Skeletal muscle tissue (tissue), 3 donors: ENCODE measurements at regions not wholly inside any gene's neighbourhood (a gene's known extent, or its start where the extent isn't known, plus 50 kb on each side); places are given as distances from the start of the nearest gene placed in this dataset.

Source experiments
- H3K27ac ChIP-seq: one replicate; pipeline ENCODE4 v1.7.0; 2013; ENCODE audit warnings: mild to moderate bottlenecking, low read depth, low read length, inconsistent platforms
- H3K27me3 ChIP-seq, 3 donors: one replicate each; pipeline ENCODE4 v1.7.0; 2013; ENCODE audit warnings: low read length in 3 of 3; ENCODE audit not compliant: control insufficient read depth in 3 of 3, insufficient read depth in 3 of 3
- H3K36me3 ChIP-seq, 3 donors: one replicate each; pipeline ENCODE4 v1.7.0; 2013; ENCODE audit warnings: low read length in 3 of 3; ENCODE audit not compliant: control insufficient read depth in 3 of 3, insufficient read depth in 3 of 3
- H3K4me1 ChIP-seq, 3 donors: one replicate each; pipeline ENCODE4 v1.7.0; 2013; ENCODE audit warnings: low read length in 3 of 3, mild to moderate bottlenecking in 3 of 3; ENCODE audit not compliant: control insufficient read depth in 3 of 3, insufficient read depth in 3 of 3
- H3K4me3 ChIP-seq, 3 donors: one replicate each; pipeline ENCODE4 v1.7.0; 2013; ENCODE audit warnings: low read length in 3 of 3
- H3K9ac ChIP-seq, 3 donors: one replicate each; pipeline ENCODE4 v1.7.0; 2013; ENCODE audit warnings: low read length in 3 of 3, mild to moderate bottlenecking in 3 of 3, moderate library complexity in 2 of 3, low read depth in 1 of 3
- H3K9me3 ChIP-seq, 3 donors: one replicate each; pipeline ENCODE4 v1.7.0; 2013; ENCODE audit warnings: low read length in 3 of 3; ENCODE audit not compliant: control insufficient read depth in 3 of 3
- donor health status: Osteomylitis.

DNA sequence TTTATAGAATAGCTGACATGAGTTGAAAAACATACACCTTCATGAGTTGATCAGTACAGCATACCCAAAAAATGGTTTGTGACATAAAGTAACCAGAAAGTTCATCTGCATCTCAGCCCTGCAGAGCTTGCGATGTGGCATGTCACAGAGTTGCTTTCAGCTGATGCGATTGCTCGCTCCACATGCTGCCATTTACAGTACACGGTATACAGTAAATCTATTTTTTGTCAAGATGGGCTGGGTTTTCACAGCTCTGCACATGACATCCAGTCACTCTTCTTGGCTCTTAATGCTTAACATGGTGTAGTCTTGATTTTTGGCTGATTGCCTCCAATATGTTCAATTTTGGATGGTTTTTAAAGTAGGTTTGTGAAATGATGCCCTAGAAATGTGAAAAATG lies 811.9 kb downstream of the SATB2 start:
- Histone ChIP-seq H3K27me3 (no peaks in the 10 kb centered on the region), H3K36me3 (no peaks in the 10 kb centered on the region), H3K27ac (no peak overlapping the region), H3K9ac (no peak overlapping the region), H3K4me3 (no peak overlapping the region), H3K4me1 (no peaks in the 10 kb centered on the region), H3K9me3 (no peaks in the 10 kb centered on the region)

DNA sequence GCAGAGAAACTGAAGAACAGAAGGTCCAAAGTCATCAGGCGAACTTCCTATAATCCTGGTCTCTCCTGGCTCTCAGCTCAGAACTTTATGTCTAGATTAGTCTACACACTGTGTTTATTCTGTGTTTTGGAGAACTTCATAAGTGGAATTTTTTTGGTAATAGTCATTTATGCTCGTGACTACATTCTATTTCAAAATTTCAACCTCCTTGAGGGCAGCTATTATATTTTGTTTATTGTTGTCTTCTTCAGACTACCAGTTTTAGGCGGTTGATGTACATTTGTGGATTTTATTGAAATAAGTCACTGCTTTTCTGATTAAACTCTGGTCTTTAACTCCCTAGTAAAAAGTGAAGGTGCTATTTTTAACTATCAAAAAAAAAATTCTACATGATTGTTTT lies 816.6 kb downstream of the SATB2 start:
- Histone ChIP-seq H3K27me3 (no peaks in the 10 kb centered on the region), H3K9me3 (no peaks in the 10 kb centered on the region), H3K9ac (no peak overlapping the region), H3K4me3 (no peak overlapping the region), H3K4me1 (no peaks in the 10 kb centered on the region), H3K27ac (no peak overlapping the region), H3K36me3 (no peaks in the 10 kb centered on the region)

DNA sequence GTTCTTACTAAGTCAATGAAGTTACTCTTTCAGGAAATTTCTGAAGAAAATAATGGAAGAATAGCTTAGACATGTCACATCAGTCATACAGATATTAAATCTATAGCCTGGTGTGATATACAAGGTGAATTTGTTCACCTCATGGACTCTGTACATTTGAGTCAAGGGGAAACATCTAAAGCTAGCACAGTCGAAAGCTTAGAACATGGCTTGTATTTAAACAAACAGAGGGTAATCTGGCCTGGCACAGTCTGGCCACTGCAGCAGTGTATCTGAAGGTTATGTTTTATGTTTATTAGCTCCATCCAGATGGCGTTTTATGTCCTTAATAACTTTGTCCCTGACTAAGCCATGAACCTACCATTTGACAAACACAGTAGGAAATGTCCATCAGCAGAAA lies 817.3 kb downstream of the SATB2 start:
- Histone ChIP-seq H3K9me3 (no peaks in the 10 kb centered on the region), H3K27me3 (no peaks in the 10 kb centered on the region), H3K4me3 (no peak overlapping the region), H3K4me1 (no peaks in the 10 kb centered on the region), H3K9ac (no peak overlapping the region), H3K27ac (no peak overlapping the region), H3K36me3 (no peaks in the 10 kb centered on the region)

DNA sequence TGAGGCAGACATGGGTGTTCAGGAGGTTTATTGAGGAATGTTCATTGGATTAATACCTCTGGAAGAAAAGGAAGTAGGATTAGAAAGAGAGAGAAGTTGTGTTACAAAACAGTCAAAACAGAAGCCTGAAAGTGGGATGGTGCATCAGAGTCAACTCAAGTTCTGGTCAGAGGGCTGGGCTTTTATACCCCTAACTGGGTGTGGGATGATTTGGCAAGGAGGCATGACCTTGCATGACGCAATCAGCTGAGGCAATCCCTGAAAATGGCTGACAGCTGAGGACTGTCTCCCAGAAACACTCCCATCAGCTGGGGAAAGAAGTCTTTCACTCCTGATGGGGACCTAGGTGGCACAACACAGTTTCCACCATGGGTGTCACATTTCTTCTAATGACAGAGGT lies 818.2 kb downstream of the SATB2 start:
- Histone ChIP-seq H3K36me3 (no peaks in the 10 kb centered on the region), H3K4me1 (no peaks in the 10 kb centered on the region), H3K4me3 (no peak overlapping the region), H3K27ac (no peak overlapping the region), H3K9me3 (no peaks in the 10 kb centered on the region), H3K27me3 (no peaks in the 10 kb centered on the region), H3K9ac (no peak overlapping the region)

DNA sequence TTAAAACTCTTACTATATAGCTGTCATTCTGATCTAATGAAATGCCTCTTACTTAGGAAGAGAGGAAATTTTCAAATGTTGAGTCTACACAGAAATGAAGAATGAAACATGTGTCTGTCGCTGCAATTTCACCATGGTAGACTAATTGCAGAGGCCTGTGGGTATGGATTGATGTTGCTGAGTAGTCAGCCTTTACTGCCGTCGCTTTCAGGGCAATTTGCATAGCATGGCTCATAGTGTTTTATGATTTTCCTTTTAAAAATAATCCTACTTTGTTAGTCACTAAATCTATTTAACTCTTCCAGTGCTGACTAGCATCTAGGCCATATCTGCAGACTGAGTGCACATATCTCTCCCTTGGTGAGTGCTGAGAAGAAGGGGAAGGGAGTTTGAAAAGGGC lies 819.2 kb downstream of the SATB2 start:
- Histone ChIP-seq H3K4me3 (no peak overlapping the region), H3K9me3 (no peaks in the 10 kb centered on the region), H3K27me3 (no peaks in the 10 kb centered on the region), H3K4me1 (no peaks in the 10 kb centered on the region), H3K36me3 (no peaks in the 10 kb centered on the region), H3K9ac (no peak overlapping the region), H3K27ac (no peak overlapping the region)

DNA sequence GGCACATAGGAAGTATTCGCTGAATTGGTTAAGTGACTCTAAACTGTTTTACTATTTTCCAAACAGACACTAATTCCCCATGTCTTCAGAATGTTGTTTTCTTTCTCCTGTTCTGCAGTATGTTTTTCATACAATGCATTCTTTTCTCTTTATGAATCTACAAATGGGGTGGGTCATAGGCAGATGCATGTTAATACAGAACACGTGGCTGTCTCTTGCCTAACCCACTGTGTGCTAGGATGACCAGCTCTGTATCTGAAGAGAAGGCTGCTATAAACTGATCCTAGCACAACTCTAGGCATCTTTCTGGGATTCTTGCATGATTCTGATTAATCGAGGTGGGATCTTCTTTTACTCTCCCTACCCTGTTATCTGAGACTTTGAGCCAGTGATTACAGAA lies 826.0 kb downstream of the PLCL1 start:
- no peaks in the 10 kb centered on the region for H3K4me1 ChIP-seq
- H3K36me3 ChIP-seq: no peaks in the 10 kb centered on the region
- H3K9me3 ChIP-seq: no peaks in the 10 kb centered on the region
- no peak overlapping the region for H3K9ac ChIP-seq
- no peak overlapping the region for H3K27ac ChIP-seq
- no peaks in the 10 kb centered on the region for H3K27me3 ChIP-seq
- H3K4me3 ChIP-seq: no peak overlapping the region

DNA sequence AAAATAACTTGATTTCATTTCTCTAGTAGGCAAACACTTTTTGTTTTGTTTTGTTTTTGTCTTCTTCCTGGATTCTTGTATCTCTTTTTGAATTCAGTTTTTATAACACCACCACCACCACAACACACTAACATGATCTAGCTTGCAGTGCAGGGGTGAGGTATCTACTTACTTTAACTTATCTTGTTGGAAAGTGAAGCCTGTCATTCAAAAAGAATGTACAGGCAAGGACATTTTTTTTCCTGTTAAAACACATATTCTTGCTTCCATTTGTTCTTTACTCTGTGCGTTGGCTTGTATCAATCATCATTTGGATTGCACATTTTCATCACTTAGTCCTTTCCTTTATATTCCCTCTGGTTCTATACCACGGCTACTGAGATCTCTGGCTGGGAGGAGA lies 824.2 kb downstream of the PLCL1 start:
- H3K36me3 ChIP-seq: no peaks in the 10 kb centered on the region
- H3K27me3 ChIP-seq: no peaks in the 10 kb centered on the region
- no peak overlapping the region for H3K9ac ChIP-seq
- H3K9me3 ChIP-seq: no peaks in the 10 kb centered on the region
- no peak overlapping the region for H3K4me3 ChIP-seq
- H3K27ac ChIP-seq: no peak overlapping the region
- no peaks in the 10 kb centered on the region for H3K4me1 ChIP-seq

DNA sequence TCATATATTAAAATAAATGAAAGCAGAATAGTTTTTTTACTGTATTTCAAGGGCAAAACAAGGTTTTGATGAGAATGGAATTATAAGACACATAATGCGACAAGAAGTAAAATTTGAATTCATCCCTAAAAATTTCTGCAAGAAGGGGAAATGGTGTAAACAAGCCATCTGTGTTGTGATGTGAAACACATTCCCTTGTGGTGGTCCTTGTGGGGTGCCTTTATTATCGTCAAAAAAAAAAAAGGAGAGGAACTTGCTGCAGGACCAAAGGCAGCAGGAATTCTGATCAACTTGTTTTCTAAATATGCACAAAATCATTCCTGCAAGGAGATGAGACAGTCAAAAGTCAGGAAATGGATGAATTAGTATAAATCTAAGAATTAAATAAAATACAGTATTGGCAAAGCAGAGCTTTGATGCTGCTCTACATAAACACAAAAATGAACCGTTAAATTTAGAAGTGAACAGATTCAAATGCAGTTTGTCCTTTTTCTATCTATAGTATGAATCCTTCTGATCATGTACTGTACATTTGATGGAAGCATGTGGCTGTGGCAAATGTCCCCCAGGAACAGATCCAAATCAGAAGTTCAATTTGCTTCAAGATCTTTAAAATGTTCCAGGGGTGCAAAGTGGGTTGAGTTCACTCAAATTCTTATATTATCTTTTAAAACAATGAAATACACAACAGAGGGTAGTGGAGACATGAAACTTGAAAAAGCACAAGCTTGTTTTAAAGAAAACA lies 818.8 kb downstream of the PLCL1 start:
- Histone ChIP-seq H3K4me3 (no peak overlapping the region), H3K27me3 (no peaks in the 10 kb centered on the region), H3K27ac (no peak overlapping the region), H3K9ac (no peak overlapping the region), H3K9me3 (no peaks in the 10 kb centered on the region), H3K36me3 (no peaks in the 10 kb centered on the region), H3K4me1 (no peaks in the 10 kb centered on the region)

DNA sequence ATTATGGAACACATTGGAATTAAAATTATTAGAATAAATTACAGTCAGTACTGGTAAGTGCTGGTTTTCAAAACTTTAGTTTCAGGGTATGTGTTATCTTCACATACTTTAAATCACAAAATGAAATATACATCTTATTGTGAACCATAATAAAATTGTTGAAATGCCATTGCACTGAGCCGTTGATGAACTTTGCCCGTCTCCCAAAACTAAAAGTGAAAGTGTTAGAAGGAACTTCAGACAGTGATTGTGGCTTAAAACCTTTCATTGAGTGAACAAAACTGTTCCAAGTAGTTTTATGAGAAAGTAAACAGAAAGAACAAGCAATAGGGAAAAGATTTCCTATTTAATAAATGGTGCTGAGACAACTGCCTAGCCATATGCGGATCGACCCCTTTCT lies 811.6 kb downstream of the PLCL1 start:
- Histone ChIP-seq H3K27ac (no peak overlapping the region), H3K4me3 (no peak overlapping the region), H3K9ac (no peak overlapping the region), H3K9me3 (no peaks in the 10 kb centered on the region), H3K27me3 (no peaks in the 10 kb centered on the region), H3K36me3 (no peaks in the 10 kb centered on the region), H3K4me1 (no peaks in the 10 kb centered on the region)

DNA sequence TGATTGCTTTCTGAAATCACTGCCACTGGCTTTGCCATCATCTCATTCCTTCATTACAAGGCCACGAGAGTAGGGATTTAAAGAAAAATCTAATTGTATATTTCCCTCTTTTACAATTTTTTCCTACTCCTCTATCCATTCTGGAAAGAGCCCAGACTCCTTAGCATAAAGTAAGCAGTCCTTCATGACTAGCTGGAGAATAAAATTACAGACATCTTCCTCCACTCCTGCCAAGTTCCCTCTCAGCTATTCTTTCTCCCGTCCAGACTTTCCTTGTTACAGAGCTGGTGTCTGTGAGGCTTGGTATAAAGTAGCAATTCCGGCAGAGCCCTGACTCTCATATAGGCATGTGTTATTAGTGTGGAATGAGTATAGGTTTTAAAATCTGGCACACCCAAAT lies 806.8 kb downstream of the PLCL1 start:
- H3K4me1 ChIP-seq: no peaks in the 10 kb centered on the region
- no peaks in the 10 kb centered on the region for H3K36me3 ChIP-seq
- H3K9me3 ChIP-seq: no peaks in the 10 kb centered on the region
- no peaks in the 10 kb centered on the region for H3K27me3 ChIP-seq
- no peak overlapping the region for H3K9ac ChIP-seq
- H3K4me3 ChIP-seq: no peak overlapping the region
- H3K27ac ChIP-seq: no peak overlapping the region
